ENCODE measurements at regions not wholly inside any gene's neighbourhood (a gene's known extent, or its start where the extent isn't known, plus 50 kb on each side); places are given as distances from the start of the nearest gene placed in this dataset.

DNA sequence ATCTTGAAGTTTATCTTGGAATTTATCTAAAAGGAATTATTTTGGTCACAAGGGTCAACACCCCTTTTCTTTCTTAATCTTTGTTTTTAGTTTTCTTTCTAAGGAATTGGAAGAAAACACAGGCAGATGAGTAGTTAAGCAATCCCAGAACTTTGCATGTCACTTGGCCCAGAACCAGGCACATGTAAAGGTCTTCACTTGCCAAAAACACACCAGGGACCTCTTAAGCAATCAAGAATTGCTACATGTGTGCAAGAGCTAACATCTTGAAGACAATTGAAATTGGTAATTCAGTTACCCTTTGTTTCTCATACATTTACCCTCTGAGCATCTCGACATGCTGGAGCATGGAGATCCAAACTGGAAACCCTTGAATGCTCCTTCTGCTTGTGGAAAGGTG is 114.2 kb downstream of the ZC3H11B start:
- H3K4me3 ChIP-seq (ENCODE audit: low read depth, low read length, poor library complexity, severe bottlenecking): no peak overlapping the region
- POLR2A ChIA-PET (ENCODE audit: low non-redundant PET): no interaction called here
- no peak for TF ChIP-seq EZH2 (IDR thresholded peaks at IDR 0.05; ENCODE audit: borderline replicate concordance, low read depth, low read length, poor library complexity, severe bottlenecking)
- TF ChIP-seq, protein P1, sequence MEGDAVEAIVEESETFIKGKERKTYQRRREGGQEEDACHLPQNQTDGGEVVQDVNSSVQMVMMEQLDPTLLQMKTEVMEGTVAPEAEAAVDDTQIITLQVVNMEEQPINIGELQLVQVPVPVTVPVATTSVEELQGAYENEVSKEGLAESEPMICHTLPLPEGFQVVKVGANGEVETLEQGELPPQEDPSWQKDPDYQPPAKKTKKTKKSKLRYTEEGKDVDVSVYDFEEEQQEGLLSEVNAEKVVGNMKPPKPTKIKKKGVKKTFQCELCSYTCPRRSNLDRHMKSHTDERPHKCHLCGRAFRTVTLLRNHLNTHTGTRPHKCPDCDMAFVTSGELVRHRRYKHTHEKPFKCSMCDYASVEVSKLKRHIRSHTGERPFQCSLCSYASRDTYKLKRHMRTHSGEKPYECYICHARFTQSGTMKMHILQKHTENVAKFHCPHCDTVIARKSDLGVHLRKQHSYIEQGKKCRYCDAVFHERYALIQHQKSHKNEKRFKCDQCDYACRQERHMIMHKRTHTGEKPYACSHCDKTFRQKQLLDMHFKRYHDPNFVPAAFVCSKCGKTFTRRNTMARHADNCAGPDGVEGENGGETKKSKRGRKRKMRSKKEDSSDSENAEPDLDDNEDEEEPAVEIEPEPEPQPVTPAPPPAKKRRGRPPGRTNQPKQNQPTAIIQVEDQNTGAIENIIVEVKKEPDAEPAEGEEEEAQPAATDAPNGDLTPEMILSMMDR (conservative IDR thresholded peaks at IDR 0.05; ENCODE audit: low read depth, low read length): no peak
- H3K36me3 ChIP-seq (ENCODE audit: insufficient read depth, low read length, poor library complexity, severe bottlenecking): no peaks in the 10 kb centered on the region
- intact Hi-C loops (cut with micrococcal nuclease; ENCODE audit: unreplicated experiment): no loop called here
- no peaks in the 10 kb centered on the region for H3K9me3 ChIP-seq (ENCODE audit: low read depth, low read length, poor library complexity, severe bottlenecking)
- DNase-seq (ENCODE audit: low spot score): no peak
- CTCF ChIA-PET: no interaction called here
- BruUV-seq (replicated peaks): no TSS peak
- peaks cover 18% of the 10 kb centered on the region for H3K27me3 ChIP-seq (replicated peaks; ENCODE audit: insufficient read depth, low read depth, low read length, poor library complexity)
- H3K4me1 ChIP-seq (ENCODE audit: insufficient read depth, low read length, poor library complexity, severe bottlenecking): no peaks in the 10 kb centered on the region
- no peak overlapping the region for H3K27ac ChIP-seq (ENCODE audit: low read depth, low read length, poor library complexity, severe bottlenecking)

DNA sequence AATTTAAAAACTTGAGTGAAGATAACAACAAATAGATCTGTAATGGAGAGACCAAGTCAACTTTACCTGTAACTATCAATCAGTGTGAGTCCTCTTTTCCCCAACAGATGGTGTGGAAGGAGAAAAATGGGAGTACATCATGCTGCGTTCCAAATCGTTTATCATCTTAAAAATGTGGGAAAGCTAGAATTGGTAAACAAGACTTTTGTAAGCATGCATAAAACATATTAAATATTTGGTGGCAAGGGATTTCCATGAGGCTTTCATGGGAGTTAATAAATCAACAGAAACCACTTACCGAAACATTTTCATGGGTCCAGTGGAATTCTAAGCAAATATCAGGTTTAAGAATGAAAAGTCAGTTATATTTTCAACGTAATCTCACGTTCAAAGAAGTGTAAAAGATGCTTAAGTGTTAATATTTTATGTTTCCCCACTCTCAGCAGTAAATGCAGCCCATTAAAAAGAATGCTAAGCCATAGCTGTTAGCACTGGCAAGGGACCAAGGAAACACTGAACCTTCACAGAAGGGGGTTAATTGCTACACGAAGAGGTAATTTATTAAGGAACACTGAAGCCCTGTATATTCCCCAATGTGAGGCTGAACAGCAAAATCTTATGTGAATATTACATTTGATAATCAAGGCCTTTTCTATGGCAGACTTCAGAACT is 117.0 kb downstream of the ZC3H11B start:
- Histone ChIP-seq H3K27ac (ENCODE audit: low read depth, low read length, poor library complexity, severe bottlenecking) (no peak overlapping the region), H3K27me3 (replicated peaks; ENCODE audit: insufficient read depth, low read depth, low read length, poor library complexity) (peaks cover 5% of the 10 kb centered on the region), H3K9me3 (ENCODE audit: low read depth, low read length, poor library complexity, severe bottlenecking) (no peaks in the 10 kb centered on the region), H3K4me3 (ENCODE audit: low read depth, low read length, poor library complexity, severe bottlenecking) (no peak overlapping the region), H3K4me1 (ENCODE audit: insufficient read depth, low read length, poor library complexity, severe bottlenecking) (no peaks in the 10 kb centered on the region), H3K36me3 (ENCODE audit: insufficient read depth, low read length, poor library complexity, severe bottlenecking) (no peaks in the 10 kb centered on the region)
- no peak for DNase-seq (ENCODE audit: low spot score)
- CTCF ChIA-PET: no interaction called here
- POLR2A ChIA-PET (ENCODE audit: low non-redundant PET): no interaction called here
- TF ChIP-seq, protein P1 (conservative IDR thresholded peaks at IDR 0.05; ENCODE audit: low read depth, low read length): no peak
- TF ChIP-seq EZH2 (IDR thresholded peaks at IDR 0.05; ENCODE audit: borderline replicate concordance, low read depth, low read length, poor library complexity, severe bottlenecking): no peak
- intact Hi-C loops (cut with micrococcal nuclease; ENCODE audit: unreplicated experiment): no loop called here
- BruUV-seq (replicated peaks): no TSS peak

DNA sequence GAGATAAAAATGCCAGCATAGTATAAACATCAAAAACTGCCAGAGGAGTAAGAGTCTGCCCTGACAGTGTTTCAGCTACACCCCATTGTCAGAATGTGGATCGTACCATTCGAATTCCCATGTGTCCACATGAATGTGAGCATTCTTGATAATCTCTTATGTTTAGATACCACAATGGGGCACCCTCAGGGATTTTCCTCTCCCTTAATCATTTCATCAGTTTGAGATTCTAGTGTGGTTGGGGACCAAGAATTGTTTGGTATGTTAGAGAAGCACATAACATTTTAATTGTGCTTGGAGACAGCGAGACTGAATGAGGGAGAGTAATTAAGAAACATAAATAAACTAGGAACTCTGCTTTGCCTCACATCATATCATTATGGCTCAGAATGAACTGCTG is 120.2 kb downstream of the ZC3H11B start:
- Histone ChIP-seq H3K4me3 (ENCODE audit: low read depth, low read length, poor library complexity, severe bottlenecking) (no peak overlapping the region), H3K4me1 (ENCODE audit: insufficient read depth, low read length, poor library complexity, severe bottlenecking) (no peaks in the 10 kb centered on the region), H3K9me3 (ENCODE audit: low read depth, low read length, poor library complexity, severe bottlenecking) (no peaks in the 10 kb centered on the region), H3K27ac (ENCODE audit: low read depth, low read length, poor library complexity, severe bottlenecking) (no peak overlapping the region), H3K36me3 (ENCODE audit: insufficient read depth, low read length, poor library complexity, severe bottlenecking) (no peaks in the 10 kb centered on the region), H3K27me3 (replicated peaks; ENCODE audit: insufficient read depth, low read depth, low read length, poor library complexity) (no peaks in the 10 kb centered on the region)
- CTCF ChIA-PET: no interaction called here
- BruUV-seq (replicated peaks): no TSS peak
- intact Hi-C loops (cut with micrococcal nuclease; ENCODE audit: unreplicated experiment): no loop called here
- TF ChIP-seq, protein P1 (conservative IDR thresholded peaks at IDR 0.05; ENCODE audit: low read depth, low read length): no peak
- no peak for TF ChIP-seq EZH2 (IDR thresholded peaks at IDR 0.05; ENCODE audit: borderline replicate concordance, low read depth, low read length, poor library complexity, severe bottlenecking)
- no peak for DNase-seq (ENCODE audit: low spot score)
- POLR2A ChIA-PET (ENCODE audit: low non-redundant PET): no interaction called here
